ENCODE measurements at regions not wholly inside any gene's neighbourhood (a gene's known extent, or its start where the extent isn't known, plus 50 kb on each side); places are given as distances from the start of the nearest gene placed in this dataset.

DNA sequence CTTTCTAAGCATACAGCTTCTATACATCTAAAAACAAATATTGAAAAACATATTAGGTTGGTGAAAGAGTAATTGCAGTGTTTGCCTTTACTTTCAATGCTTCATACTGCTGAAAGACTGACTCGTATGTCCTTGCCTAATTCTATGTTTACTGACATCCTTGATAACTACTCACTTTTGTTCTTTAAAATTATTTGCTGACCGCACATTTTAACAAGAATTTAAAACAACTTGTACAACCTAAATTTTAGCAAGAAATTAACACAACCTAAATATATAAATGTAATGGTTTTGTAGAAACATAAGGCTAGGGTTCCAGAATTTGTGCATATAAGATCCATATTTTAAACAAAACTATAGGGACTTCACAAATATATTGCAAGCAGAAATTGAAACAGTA, 640.2 kb upstream of the MMS22L start:
- no peak for FAIRE-seq
- CTCF ChIA-PET (ENCODE audit: partially characterized antibody): interaction anchor here (0.6 to 2.7 kb wide), 4 partner anchors 14 to 1324 kb away, joined by 3 to 22 read pairs (median 4); no protein-coding TSS in a partner anchor
- POLR2A ChIA-PET (ENCODE audit: partially characterized antibody): no interaction called here

More for the DNA sequence above, 640.2 kb upstream of the MMS22L start:
- Histone ChIP-seq H4K8ac (ENCODE audit: extremely low read depth, insufficient read depth, low read length) (no peak overlapping the region), H4K20me1 (replicated peaks in 1 of 2; ENCODE audit: control insufficient read depth in 1 of 2, insufficient read depth in 2 of 2, low read length in 2 of 2) (no peaks in the 10 kb centered on the region), H3K23ac (ENCODE audit: insufficient read length) (no peak overlapping the region), H3K79me2 (ENCODE audit: control insufficient read depth in 1 of 2, insufficient read depth in 2 of 2, low read length in 2 of 2) (no peaks in the 10 kb centered on the region), H3K9me3 (ENCODE audit: insufficient read depth in 2 of 2, low read depth in 1 of 2, low read length in 1 of 2) (no peaks in the 10 kb centered on the region), H3K18ac (ENCODE audit: extremely low read depth, low read length) (no peak overlapping the region), H3K23me2 (ENCODE audit: low read depth, low read length) (no peaks in the 10 kb centered on the region), H4K5ac (ENCODE audit: insufficient read length, low read depth, low read length) (no peak overlapping the region), H2BK5ac (ENCODE audit: low read depth, low read length) (no peak overlapping the region), H3K4me3 (ENCODE audit: extremely low read depth in 1 of 4, insufficient read depth in 2 of 4, low read depth in 3 of 4, low read length in 4 of 4) (no peak overlapping the region), H2BK15ac (ENCODE audit: low read length) (no peak overlapping the region), H2AFZ (ENCODE audit: low read length) (no peak overlapping the region), H3K4me1 (replicated peaks in 1 of 4; ENCODE audit: control insufficient read depth in 3 of 4, insufficient read depth in 4 of 4, low read length in 3 of 4) (peaks cover 0 to 9% (median 3%) of the 10 kb centered on the region in 4 experiments; a peak in 3 of 7 replicates), H3K27me3 (replicated peaks in 1 of 4; ENCODE audit: control insufficient read depth in 3 of 4, extremely low read depth in 1 of 4, insufficient read depth in 3 of 4, low read length in 3 of 4) (no peaks in the 10 kb centered on the region), H3K56ac (replicated peaks; ENCODE audit: insufficient read length, low read depth, low read length) (no peak overlapping the region), H4K91ac (replicated peaks; ENCODE audit: insufficient read length, low read length) (no peak overlapping the region), H3K14ac (ENCODE audit: insufficient read length) (no peak overlapping the region), H3K36me3 (ENCODE audit: control insufficient read depth in 2 of 4, insufficient read depth in 4 of 4, low read length in 3 of 4) (no peaks in the 10 kb centered on the region), H2BK20ac (ENCODE audit: low read length) (no peak overlapping the region), H3K9ac (replicated peaks in 1 of 4; ENCODE audit: extremely low read depth in 1 of 4, low read depth in 3 of 4, low read length in 3 of 4) (no peak overlapping the region), H3K4me2 (ENCODE audit: insufficient read depth in 1 of 2, low read depth in 2 of 2, low read length in 2 of 2) (no peak overlapping the region), H2BK12ac (ENCODE audit: low read depth, low read length) (no peak overlapping the region), H3K4ac (replicated peaks; ENCODE audit: insufficient read length, low read depth, low read length) (no peak overlapping the region), H2BK120ac (replicated peaks; ENCODE audit: low read depth, low read length) (no peak overlapping the region), H2AK5ac (ENCODE audit: low read depth, low read length) (no peak overlapping the region), H3K79me1 (ENCODE audit: low read depth, low read length) (no peaks in the 10 kb centered on the region), H3K27ac (ENCODE audit: low read depth, low read length) (no peak overlapping the region)
- 88% methylated on average over 2 of the region's 2 CpGs; no CpG with 5 or more reads in 1 of the 2 experiments for WGBS, 2 experiments (ENCODE audit: extremely low coverage in 1 of 2, insufficient coverage in 1 of 2, insufficient read length in 1 of 2, insufficient replicate concordance in 2 of 2, low coverage in 1 of 2, low lambda C conversion rate in 2 of 2, missing lambda C conversion rate in 1 of 2)
- TF ChIP-seq CREB1 (IDR thresholded peaks at IDR 0.05): no peak
- no peak for TF ChIP-seq EP300 (IDR thresholded peaks at IDR 0.05; ENCODE audit: borderline replicate concordance in 1 of 2, low read depth in 2 of 2, low read length in 2 of 2)
- no peak for TF ChIP-seq TAF7 (optimal IDR thresholded peaks at IDR 0.05; ENCODE audit: borderline replicate concordance, low read depth, low read length)
- TF ChIP-seq SP2 (IDR thresholded peaks at IDR 0.05; ENCODE audit: low read length): no peak
- no peak for TF ChIP-seq ASH2L (IDR thresholded peaks at IDR 0.05; ENCODE audit: low read length)
- TF ChIP-seq MAX (IDR thresholded peaks at IDR 0.05): no peak
- no peak for TF ChIP-seq GTF2F1 (IDR thresholded peaks at IDR 0.05; ENCODE audit: borderline replicate concordance, low read depth, low read length)
- TF ChIP-seq JUND (IDR thresholded peaks at IDR 0.05; ENCODE audit: low read length): no peak
- TF ChIP-seq SP1 (IDR thresholded peaks at IDR 0.05; ENCODE audit: low read depth, low read length): no peak
- no peak for TF ChIP-seq SIX5 (IDR thresholded peaks at IDR 0.05; ENCODE audit: low read depth, low read length)
- no peak for TF ChIP-seq BACH1 (IDR thresholded peaks at IDR 0.05; ENCODE audit: low read length)
- TF ChIP-seq FOSL1 (IDR thresholded peaks at IDR 0.05; ENCODE audit: insufficient read depth, low read depth, low read length): no peak
- TF ChIP-seq KDM4A (IDR thresholded peaks at IDR 0.05; ENCODE audit: low read depth, low read length, severe bottlenecking): no peak
- TF ChIP-seq CTBP2 (IDR thresholded peaks at IDR 0.05; ENCODE audit: borderline replicate concordance, insufficient read depth, insufficient read length, low read length): no peak
- TF ChIP-seq KDM5A (IDR thresholded peaks at IDR 0.05; ENCODE audit: low read length): no peak
- DNase-seq (ENCODE audit: low read depth in 1 of 2, low spot score in 2 of 2): no peak
